ENCODE measurements at regions not wholly inside any gene's neighbourhood (a gene's known extent, or its start where the extent isn't known, plus 50 kb on each side); places are given as distances from the start of the nearest gene placed in this dataset.

DNA sequence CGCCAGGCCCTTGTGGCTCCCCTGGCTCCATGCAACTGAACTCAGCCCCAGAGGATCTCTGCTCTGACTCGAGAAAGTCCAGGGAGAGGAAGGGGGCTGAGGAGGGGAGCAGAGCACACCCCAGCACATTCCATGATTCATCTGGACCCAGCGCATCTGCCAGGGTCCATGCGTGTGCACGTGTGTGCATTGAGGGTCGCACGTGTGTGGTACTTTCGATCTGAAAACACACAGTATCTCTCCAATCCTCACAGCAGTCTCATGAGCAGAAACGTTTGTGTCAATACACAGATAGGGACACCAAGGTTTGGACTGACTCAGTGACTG is 146.4 kb upstream of the ID2 start:
- TF ChIP-seq CTCF (IDR thresholded peaks at IDR 0.05 in 4 of 5, conservative IDR thresholded peaks at IDR 0.05 in 1 of 5) = no peak
- TF ChIP-seq POLR2A (IDR thresholded peaks at IDR 0.05) = no peak
